ENCODE measurements at regions not wholly inside any gene's neighbourhood (a gene's known extent, or its start where the extent isn't known, plus 50 kb on each side); places are given as distances from the start of the nearest gene placed in this dataset.

- no peaks in the 10 kb centered on the region for H3K4me1 ChIP-seq (ENCODE audit: control insufficient read depth, insufficient read depth, low read length)
- H3K27me3 ChIP-seq (ENCODE audit: control insufficient read depth, insufficient read depth, low read length, poor library complexity, severe bottlenecking): no peaks in the 10 kb centered on the region
- H3K27ac ChIP-seq (ENCODE audit: insufficient read depth, low read depth, low read length, poor library complexity, severe bottlenecking): no peak overlapping the region
- no peaks in the 10 kb centered on the region for H3K9me3 ChIP-seq (ENCODE audit: control insufficient read depth, low read length)
- WGBS, 2 experiments: 78 to 100% methylated on average over 1 of the region's 1 CpG
- no peaks in the 10 kb centered on the region for H3K36me3 ChIP-seq (ENCODE audit: control insufficient read depth, insufficient read depth, low read length)
- no peak overlapping the region for H3K4me3 ChIP-seq (ENCODE audit: insufficient read depth, low read depth, low read length)
These were observed 709.5 kb downstream of the NSUN3 start for GRCh38 chr3:94772402-94772801.

GRCh38 chr3:94775746-94776145 is 712.9 kb downstream of the NSUN3 start:
- Histone ChIP-seq H3K27ac (ENCODE audit: insufficient read depth, low read depth, low read length, poor library complexity, severe bottlenecking) (no peak overlapping the region), H3K4me1 (ENCODE audit: control insufficient read depth, insufficient read depth, low read length) (no peaks in the 10 kb centered on the region), H3K4me3 (ENCODE audit: insufficient read depth, low read depth, low read length) (no peak overlapping the region), H3K9me3 (ENCODE audit: control insufficient read depth, low read length) (no peaks in the 10 kb centered on the region), H3K27me3 (ENCODE audit: control insufficient read depth, insufficient read depth, low read length, poor library complexity, severe bottlenecking) (no peaks in the 10 kb centered on the region), H3K36me3 (ENCODE audit: control insufficient read depth, insufficient read depth, low read length) (no peaks in the 10 kb centered on the region)
- 80 to 96% methylated on average over 1 to 2 of the region's 2 CpGs for WGBS, 2 experiments

- Histone ChIP-seq H3K36me3 (ENCODE audit: control insufficient read depth, insufficient read depth, low read length) (no peaks in the 10 kb centered on the region), H3K27me3 (ENCODE audit: control insufficient read depth, insufficient read depth, low read length, poor library complexity, severe bottlenecking) (no peaks in the 10 kb centered on the region), H3K4me3 (ENCODE audit: insufficient read depth, low read depth, low read length) (no peak overlapping the region), H3K9me3 (ENCODE audit: control insufficient read depth, low read length) (no peaks in the 10 kb centered on the region), H3K27ac (ENCODE audit: insufficient read depth, low read depth, low read length, poor library complexity, severe bottlenecking) (no peak overlapping the region), H3K4me1 (ENCODE audit: control insufficient read depth, insufficient read depth, low read length) (no peaks in the 10 kb centered on the region)
- 90 to 93% methylated on average over 3 of the region's 3 CpGs for WGBS, 2 experiments
These were observed 713.6 kb downstream of the NSUN3 start for GRCh38 chr3:94776401-94776915.

GRCh38 chr3:94778289-94778688 is 715.4 kb downstream of the NSUN3 start:
- Histone ChIP-seq H3K36me3 (ENCODE audit: control insufficient read depth, insufficient read depth, low read length) (no peaks in the 10 kb centered on the region), H3K27ac (ENCODE audit: insufficient read depth, low read depth, low read length, poor library complexity, severe bottlenecking) (no peak overlapping the region), H3K4me1 (ENCODE audit: control insufficient read depth, insufficient read depth, low read length) (no peaks in the 10 kb centered on the region), H3K9me3 (ENCODE audit: control insufficient read depth, low read length) (no peaks in the 10 kb centered on the region), H3K27me3 (ENCODE audit: control insufficient read depth, insufficient read depth, low read length, poor library complexity, severe bottlenecking) (no peaks in the 10 kb centered on the region), H3K4me3 (ENCODE audit: insufficient read depth, low read depth, low read length) (no peak overlapping the region)
- WGBS, 2 experiments: 85 to 91% methylated on average over 1 of the region's 1 CpG

- H3K9me3 ChIP-seq (ENCODE audit: control insufficient read depth, low read length): no peaks in the 10 kb centered on the region
- H3K27ac ChIP-seq (ENCODE audit: insufficient read depth, low read depth, low read length, poor library complexity, severe bottlenecking): no peak overlapping the region
- H3K36me3 ChIP-seq (ENCODE audit: control insufficient read depth, insufficient read depth, low read length): no peaks in the 10 kb centered on the region
- no peaks in the 10 kb centered on the region for H3K27me3 ChIP-seq (ENCODE audit: control insufficient read depth, insufficient read depth, low read length, poor library complexity, severe bottlenecking)
- no peak overlapping the region for H3K4me3 ChIP-seq (ENCODE audit: insufficient read depth, low read depth, low read length)
- 96 to 97% methylated on average over 4 of the region's 4 CpGs for WGBS, 2 experiments
- no peaks in the 10 kb centered on the region for H3K4me1 ChIP-seq (ENCODE audit: control insufficient read depth, insufficient read depth, low read length)
These were observed 716.1 kb downstream of the NSUN3 start for GRCh38 chr3:94778814-94779494.

GRCh38 chr3:94779699-94780098 is 716.8 kb downstream of the NSUN3 start:
- no peaks in the 10 kb centered on the region for H3K36me3 ChIP-seq (ENCODE audit: control insufficient read depth, insufficient read depth, low read length)
- H3K9me3 ChIP-seq (ENCODE audit: control insufficient read depth, low read length): no peaks in the 10 kb centered on the region
- H3K4me1 ChIP-seq (ENCODE audit: control insufficient read depth, insufficient read depth, low read length): no peaks in the 10 kb centered on the region
- 88 to 100% methylated on average over 1 of the region's 1 CpG for WGBS, 2 experiments
- no peak overlapping the region for H3K4me3 ChIP-seq (ENCODE audit: insufficient read depth, low read depth, low read length)
- no peaks in the 10 kb centered on the region for H3K27me3 ChIP-seq (ENCODE audit: control insufficient read depth, insufficient read depth, low read length, poor library complexity, severe bottlenecking)
- H3K27ac ChIP-seq (ENCODE audit: insufficient read depth, low read depth, low read length, poor library complexity, severe bottlenecking): no peak overlapping the region

GRCh38 chr3:94784274-94784673 is 721.4 kb downstream of the NSUN3 start:
- 80 to 96% methylated on average over 2 to 3 of the region's 4 CpGs for WGBS, 2 experiments
- H3K9me3 ChIP-seq (ENCODE audit: control insufficient read depth, low read length): no peaks in the 10 kb centered on the region
- no peaks in the 10 kb centered on the region for H3K27me3 ChIP-seq (ENCODE audit: control insufficient read depth, insufficient read depth, low read length, poor library complexity, severe bottlenecking)
- no peak overlapping the region for H3K4me3 ChIP-seq (ENCODE audit: insufficient read depth, low read depth, low read length)
- H3K4me1 ChIP-seq (ENCODE audit: control insufficient read depth, insufficient read depth, low read length): no peaks in the 10 kb centered on the region
- no peak overlapping the region for H3K27ac ChIP-seq (ENCODE audit: insufficient read depth, low read depth, low read length, poor library complexity, severe bottlenecking)
- H3K36me3 ChIP-seq (ENCODE audit: control insufficient read depth, insufficient read depth, low read length): no peaks in the 10 kb centered on the region

- Histone ChIP-seq H3K27me3 (ENCODE audit: control insufficient read depth, insufficient read depth, low read length, poor library complexity, severe bottlenecking) (no peaks in the 10 kb centered on the region), H3K36me3 (ENCODE audit: control insufficient read depth, insufficient read depth, low read length) (no peaks in the 10 kb centered on the region), H3K4me3 (ENCODE audit: insufficient read depth, low read depth, low read length) (no peak overlapping the region), H3K9me3 (ENCODE audit: control insufficient read depth, low read length) (no peaks in the 10 kb centered on the region), H3K4me1 (ENCODE audit: control insufficient read depth, insufficient read depth, low read length) (no peaks in the 10 kb centered on the region), H3K27ac (ENCODE audit: insufficient read depth, low read depth, low read length, poor library complexity, severe bottlenecking) (no peak overlapping the region)
- 95% methylated on average over 5 of the region's 5 CpGs for WGBS, 2 experiments
These were observed 724.2 kb downstream of the NSUN3 start for GRCh38 chr3:94787066-94787465.

- 75 to 88% methylated on average over 1 of the region's 1 CpG for WGBS, 2 experiments
- Histone ChIP-seq H3K9me3 (ENCODE audit: control insufficient read depth, low read length) (no peaks in the 10 kb centered on the region), H3K4me1 (ENCODE audit: control insufficient read depth, insufficient read depth, low read length) (no peaks in the 10 kb centered on the region), H3K4me3 (ENCODE audit: insufficient read depth, low read depth, low read length) (no peak overlapping the region), H3K27me3 (ENCODE audit: control insufficient read depth, insufficient read depth, low read length, poor library complexity, severe bottlenecking) (no peaks in the 10 kb centered on the region), H3K27ac (ENCODE audit: insufficient read depth, low read depth, low read length, poor library complexity, severe bottlenecking) (no peak overlapping the region), H3K36me3 (ENCODE audit: control insufficient read depth, insufficient read depth, low read length) (no peaks in the 10 kb centered on the region)
These were observed 724.9 kb downstream of the NSUN3 start for GRCh38 chr3:94787734-94788270.

- Histone ChIP-seq H3K36me3 (ENCODE audit: control insufficient read depth, insufficient read depth, low read length) (no peaks in the 10 kb centered on the region), H3K9me3 (ENCODE audit: control insufficient read depth, low read length) (no peaks in the 10 kb centered on the region), H3K4me3 (ENCODE audit: insufficient read depth, low read depth, low read length) (no peak overlapping the region), H3K27me3 (ENCODE audit: control insufficient read depth, insufficient read depth, low read length, poor library complexity, severe bottlenecking) (no peaks in the 10 kb centered on the region), H3K4me1 (ENCODE audit: control insufficient read depth, insufficient read depth, low read length) (no peaks in the 10 kb centered on the region), H3K27ac (ENCODE audit: insufficient read depth, low read depth, low read length, poor library complexity, severe bottlenecking) (no peak overlapping the region)
These were observed 731.7 kb downstream of the NSUN3 start for GRCh38 chr3:94794563-94794962.

Data from ectodermal cell (in vitro differentiated cells).